Neural cell (in vitro differentiated cells): ENCODE measurements at regions not wholly inside any gene's neighbourhood (a gene's known extent, or its start where the extent isn't known, plus 50 kb on each side); places are given as distances from the start of the nearest gene placed in this dataset.

Experiments used
- H2AFZ ChIP-seq: fragments of 200-600, 300-800 bp; sonication (generic), shearing (Covaris generic); 2 replicates; pipeline ENCODE4 v1.6.0; 2014; ENCODE audit warnings: low read depth, mild to moderate bottlenecking, antibody characterized with exemption, low read length, moderate library complexity
- H3F3A ChIP-seq: fragments of 200-600 bp; shearing (Covaris generic); 2 replicates; pipeline ENCODE4 v1.6.1; 2016; ENCODE audit warnings: mild to moderate bottlenecking, moderate library complexity, mixed read lengths, antibody characterized with exemption, low read length; ENCODE audit not compliant: insufficient read depth, poor library complexity, severe bottlenecking
- H3K27ac ChIP-seq: fragments of 200-600, 300-800 bp; sonication (generic), shearing (Covaris generic); 2 replicates; pipeline ENCODE4 v1.5.1; 2014; ENCODE audit warnings: mild to moderate bottlenecking, low read length, moderate library complexity
- H3K27me3 ChIP-seq: fragments of 300-800, 200-600 bp; sonication (generic), shearing (Covaris generic); 2 replicates; pipeline ENCODE4 v1.6.0; 2014; ENCODE audit warnings: mild to moderate bottlenecking, low read depth, low read length, moderate library complexity; ENCODE audit not compliant: insufficient read depth
- H3K36me3 ChIP-seq: fragments of 300-800, 200-600 bp; sonication (generic), shearing (Covaris generic); 2 replicates; pipeline ENCODE4 v1.5.1; 2014; ENCODE audit warnings: mild to moderate bottlenecking, antibody characterized with exemption, low read length, moderate library complexity; ENCODE audit not compliant: insufficient read depth
- H3K4me2 ChIP-seq: fragments of 300-800, 200-600 bp; sonication (generic), shearing (Covaris generic); 2 replicates; pipeline ENCODE4 v1.6.0; 2014; ENCODE audit warnings: mild to moderate bottlenecking, low read length
- H3K4me3 ChIP-seq: fragments of 300-800, 200-600 bp; sonication (generic), shearing (Covaris generic); 2 replicates; pipeline ENCODE4 v1.5.1; 2014; ENCODE audit warnings: mild to moderate bottlenecking, low read length, moderate library complexity
- H3K79me2 ChIP-seq: fragments of 200-600 bp; shearing (Covaris generic); replicated peaks from 2 replicates; pipeline ENCODE4 v1.6.0; 2014; ENCODE audit warnings: mild to moderate bottlenecking, low read length, moderate library complexity; ENCODE audit not compliant: insufficient read depth
- H3K9ac ChIP-seq: fragments of 300-800, 200-600 bp; sonication (generic), shearing (Covaris generic); 2 replicates; pipeline ENCODE4 v1.6.1; 2016; ENCODE audit warnings: mild to moderate bottlenecking, low read length, mixed read lengths
- H3K9me2 ChIP-seq: fragments of 200-600 bp; shearing (Covaris generic); 2 replicates; pipeline ENCODE4 v1.6.1; 2016; ENCODE audit warnings: mild to moderate bottlenecking, low read length, mixed read lengths; ENCODE audit not compliant: insufficient read depth
- H3K9me3 ChIP-seq: fragments of 200-600, 300-800 bp; sonication (generic), shearing (Covaris generic); 2 replicates; pipeline ENCODE4 v1.6.1; 2016; ENCODE audit warnings: mild to moderate bottlenecking, mixed run types, low read length, moderate library complexity, mixed read lengths
- H4K20me1 ChIP-seq: fragments of 200-600 bp; shearing (Covaris generic); 2 replicates; pipeline ENCODE4 v1.6.1; 2016; ENCODE audit warnings: mild to moderate bottlenecking, mixed run types; ENCODE audit not compliant: insufficient read depth
- CTCF ChIP-seq: fragments of 450-650 bp; IDR thresholded peaks from 2 replicates; pipeline ENCODE4 v1.5.1; 2014; ENCODE audit warnings: antibody characterized with exemption, mild to moderate bottlenecking, moderate library complexity; ENCODE audit not compliant: poor library complexity, severe bottlenecking
- EP300 ChIP-seq: fragments of 450-650 bp; conservative IDR thresholded peaks from 2 replicates; pipeline ENCODE4 v1.6.1; 2014; ENCODE audit warnings: antibody characterized with exemption, mild to moderate bottlenecking, moderate library complexity; ENCODE audit not compliant: poor library complexity, severe bottlenecking
- EZH2 ChIP-seq: fragments of 200-600, 300-800 bp; shearing (Covaris generic), sonication (generic); IDR thresholded peaks from 2 replicates; pipeline ENCODE4 v1.6.1; 2014; ENCODE audit warnings: antibody characterized with exemption, low read length, borderline replicate concordance, mild to moderate bottlenecking; ENCODE audit not compliant: insufficient read depth, poor library complexity, severe bottlenecking
- MXI1 ChIP-seq: fragments of 450-650 bp; conservative IDR thresholded peaks from 2 replicates; pipeline ENCODE4 v1.6.1; 2014; ENCODE audit warnings: antibody characterized with exemption, mild to moderate bottlenecking; ENCODE audit not compliant: poor library complexity, severe bottlenecking
- POLR2AphosphoS5 ChIP-seq: IDR thresholded peaks from 2 replicates; pipeline ENCODE4 v1.6.1; 2012
- RAD21 ChIP-seq: fragments of 450-650 bp; conservative IDR thresholded peaks from 2 replicates; pipeline ENCODE4 v1.6.1; 2014; ENCODE audit warnings: antibody characterized with exemption, mild to moderate bottlenecking, moderate library complexity
- SMC3 ChIP-seq: fragments of 450-650 bp; conservative IDR thresholded peaks from 2 replicates; pipeline ENCODE4 v1.6.1; 2014; ENCODE audit warnings: antibody characterized with exemption, mild to moderate bottlenecking, moderate library complexity; ENCODE audit not compliant: poor library complexity
- TAF1 ChIP-seq: IDR thresholded peaks from 2 replicates; pipeline ENCODE4 v1.6.1; 2012; ENCODE audit warnings: low read depth
- small RNA-seq, 3 experiments: library from RNA; depleted of rRNA; stranded (forward); fragments of <200 nt; gene quantifications; one replicate each; pipeline ENCODE3, GENCODE V24; 2012
- TF ChIP-seq, protein P1 (sequence below): IDR thresholded peaks from 2 replicates; pipeline ENCODE4 v1.6.1; 2012; ENCODE audit warnings: borderline replicate concordance

DNA sequence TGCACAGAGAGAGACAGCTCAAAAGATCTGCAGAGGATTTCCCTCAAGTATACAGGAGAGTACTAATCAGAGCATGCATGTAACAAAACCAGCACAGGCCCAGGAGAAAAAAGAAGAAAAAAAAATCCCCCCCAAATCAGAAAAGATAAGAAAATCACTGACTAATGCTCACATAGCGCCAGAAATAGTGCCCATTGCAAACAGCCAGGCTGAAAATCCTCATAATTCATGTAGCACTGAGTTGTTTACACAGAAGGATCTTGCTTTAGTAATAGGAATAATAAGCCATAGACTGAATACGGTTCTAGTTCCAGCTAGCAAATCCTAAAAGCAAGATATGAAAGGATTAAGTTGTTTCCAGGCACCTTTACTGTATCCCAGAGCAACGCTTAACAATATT is 51.8 kb upstream of the MAGEC2 start:
- no peak overlapping the region for H3K4me2 ChIP-seq
- H3K9ac ChIP-seq, result no peak overlapping the region
- H3F3A ChIP-seq, result no peaks in the 10 kb centered on the region
- no peaks in the 10 kb centered on the region for H4K20me1 ChIP-seq
- no peak overlapping the region for H3K27ac ChIP-seq
- no peaks in the 10 kb centered on the region for H3K27me3 ChIP-seq
- H3K4me3 ChIP-seq, result no peak overlapping the region
- no peaks in the 10 kb centered on the region for H3K79me2 ChIP-seq
- H3K9me2 ChIP-seq, result no peaks in the 10 kb centered on the region
- H3K36me3 ChIP-seq, result no peaks in the 10 kb centered on the region
- H2AFZ ChIP-seq, result no peak overlapping the region
- TF ChIP-seq TAF1 (no peak), EP300 (no peak), RAD21 (no peak), POLR2AphosphoS5 (no peak), MXI1 (no peak), SMC3 (no peak), CTCF (no peak), EZH2 (no peak)
- TF ChIP-seq, protein P1, sequence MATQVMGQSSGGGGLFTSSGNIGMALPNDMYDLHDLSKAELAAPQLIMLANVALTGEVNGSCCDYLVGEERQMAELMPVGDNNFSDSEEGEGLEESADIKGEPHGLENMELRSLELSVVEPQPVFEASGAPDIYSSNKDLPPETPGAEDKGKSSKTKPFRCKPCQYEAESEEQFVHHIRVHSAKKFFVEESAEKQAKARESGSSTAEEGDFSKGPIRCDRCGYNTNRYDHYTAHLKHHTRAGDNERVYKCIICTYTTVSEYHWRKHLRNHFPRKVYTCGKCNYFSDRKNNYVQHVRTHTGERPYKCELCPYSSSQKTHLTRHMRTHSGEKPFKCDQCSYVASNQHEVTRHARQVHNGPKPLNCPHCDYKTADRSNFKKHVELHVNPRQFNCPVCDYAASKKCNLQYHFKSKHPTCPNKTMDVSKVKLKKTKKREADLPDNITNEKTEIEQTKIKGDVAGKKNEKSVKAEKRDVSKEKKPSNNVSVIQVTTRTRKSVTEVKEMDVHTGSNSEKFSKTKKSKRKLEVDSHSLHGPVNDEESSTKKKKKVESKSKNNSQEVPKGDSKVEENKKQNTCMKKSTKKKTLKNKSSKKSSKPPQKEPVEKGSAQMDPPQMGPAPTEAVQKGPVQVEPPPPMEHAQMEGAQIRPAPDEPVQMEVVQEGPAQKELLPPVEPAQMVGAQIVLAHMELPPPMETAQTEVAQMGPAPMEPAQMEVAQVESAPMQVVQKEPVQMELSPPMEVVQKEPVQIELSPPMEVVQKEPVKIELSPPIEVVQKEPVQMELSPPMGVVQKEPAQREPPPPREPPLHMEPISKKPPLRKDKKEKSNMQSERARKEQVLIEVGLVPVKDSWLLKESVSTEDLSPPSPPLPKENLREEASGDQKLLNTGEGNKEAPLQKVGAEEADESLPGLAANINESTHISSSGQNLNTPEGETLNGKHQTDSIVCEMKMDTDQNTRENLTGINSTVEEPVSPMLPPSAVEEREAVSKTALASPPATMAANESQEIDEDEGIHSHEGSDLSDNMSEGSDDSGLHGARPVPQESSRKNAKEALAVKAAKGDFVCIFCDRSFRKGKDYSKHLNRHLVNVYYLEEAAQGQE, result no peak
- no peaks in the 10 kb centered on the region for H3K9me3 ChIP-seq

Small RNAs in the stretch of these regions (small RNA-seq; reads per million reads assigned to genes)
- gene RNA5SP516, result 0 reads per million in 3 experiments
